Endodermal cell (in vitro differentiated cells): ENCODE measurements at regions not wholly inside any gene's neighbourhood (a gene's known extent, or its start where the extent isn't known, plus 50 kb on each side); places are given as distances from the start of the nearest gene placed in this dataset.

Experiments used
- DNase-seq: peaks from one replicate; pipeline ENCODE4 v3.0.0-alpha.2; 2017
- H3K27ac ChIP-seq: 2 replicates; pipeline ENCODE4 v1.5.1; 2013; ENCODE audit warnings: mild to moderate bottlenecking, low read depth, low read length, moderate library complexity
- H3K27me3 ChIP-seq: 2 replicates; pipeline ENCODE4 v1.6.1; 2013; ENCODE audit warnings: mild to moderate bottlenecking, low read length, moderate library complexity; ENCODE audit not compliant: insufficient read depth, control insufficient read depth, poor library complexity, severe bottlenecking
- H3K36me3 ChIP-seq: 2 replicates; pipeline ENCODE4 v1.7.0; 2013; ENCODE audit warnings: mild to moderate bottlenecking, low read length, moderate library complexity; ENCODE audit not compliant: control insufficient read depth, insufficient read depth
- H3K4me1 ChIP-seq: one replicate; pipeline ENCODE4 v1.7.0; 2013; ENCODE audit warnings: low read length; ENCODE audit not compliant: control insufficient read depth, insufficient read depth
- H3K4me3 ChIP-seq: 2 replicates; pipeline ENCODE4 v1.5.1; 2013; ENCODE audit warnings: mild to moderate bottlenecking, low read length, moderate library complexity
- H3K9ac ChIP-seq: 2 replicates; pipeline ENCODE4 v1.6.1; 2013; ENCODE audit warnings: mild to moderate bottlenecking, low read length, moderate library complexity; ENCODE audit not compliant: poor library complexity, severe bottlenecking; ENCODE audit errors: extremely low read depth
- H3K9me3 ChIP-seq: 2 replicates; pipeline ENCODE4 v1.6.1; 2013; ENCODE audit warnings: mild to moderate bottlenecking, low read length, moderate library complexity; ENCODE audit not compliant: control insufficient read depth
- H3K27ac Mint-ChIP-seq: 2 replicates; pipeline ENCODE4 v1.8.0; 2020; ENCODE audit warnings: mixed read lengths
- H3K27me3 Mint-ChIP-seq: 2 replicates; pipeline ENCODE4 v1.8.0; 2021; ENCODE audit warnings: mild to moderate bottlenecking, mixed read lengths; ENCODE audit not compliant: insufficient read depth
- H3K36me3 Mint-ChIP-seq: 2 replicates; pipeline ENCODE4 v1.8.0; 2020; ENCODE audit warnings: low read depth, mixed read lengths
- H3K4me1 Mint-ChIP-seq: 2 replicates; pipeline ENCODE4 v1.8.0; 2020; ENCODE audit warnings: mixed read lengths
- H3K4me3 Mint-ChIP-seq: 2 replicates; pipeline ENCODE4 v1.8.0; 2020; ENCODE audit warnings: mild to moderate bottlenecking, moderate library complexity, mixed read lengths
- H3K9me3 Mint-ChIP-seq: 2 replicates; pipeline ENCODE4 v1.8.0; 2020; ENCODE audit warnings: mild to moderate bottlenecking, mixed read lengths
- WGBS, 2 experiments: methylation state at CpG; one replicate each; pipeline versions ENCODE4 v1.1.5 to v1.1.7; 2013; ENCODE audit warnings: missing lambda C conversion rate in 2 of 2, mixed read lengths in 1 of 2; ENCODE audit not compliant: insufficient coverage in 1 of 2, insufficient read length in 1 of 2; 5-methylcytosine and 5-hydroxymethylcytosine counted together
- TF ChIP-seq, protein P1 (sequence below): fragments of 200-600 bp; sonication (generic); conservative IDR thresholded peaks from 2 replicates; pipeline ENCODE4 v1.5.0; 2021; ENCODE audit warnings: antibody characterized with exemption, mild to moderate bottlenecking

DNA sequence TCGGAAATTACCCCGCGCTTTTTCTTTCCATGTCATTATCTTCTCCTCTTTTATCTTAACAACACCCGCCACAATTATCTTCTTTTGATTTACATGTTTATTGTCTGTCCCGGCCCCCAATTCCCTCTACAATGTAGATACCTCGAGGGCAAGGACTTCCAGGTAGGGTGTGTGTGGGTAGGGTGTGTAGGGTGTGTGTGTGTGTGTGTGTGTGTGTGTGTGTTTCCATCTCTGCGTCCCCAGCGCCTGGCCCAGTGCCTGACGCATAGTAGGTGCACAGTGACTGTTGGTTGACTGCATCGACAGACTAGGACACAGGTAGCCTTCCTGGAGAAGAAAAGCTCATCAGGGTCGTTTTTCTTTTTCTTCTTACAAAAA lies 103.1 kb downstream of the UCHL1 start:
- no peaks in the 10 kb centered on the region for H3K36me3 ChIP-seq
- H3K27ac ChIP-seq: no peak overlapping the region

DNA sequence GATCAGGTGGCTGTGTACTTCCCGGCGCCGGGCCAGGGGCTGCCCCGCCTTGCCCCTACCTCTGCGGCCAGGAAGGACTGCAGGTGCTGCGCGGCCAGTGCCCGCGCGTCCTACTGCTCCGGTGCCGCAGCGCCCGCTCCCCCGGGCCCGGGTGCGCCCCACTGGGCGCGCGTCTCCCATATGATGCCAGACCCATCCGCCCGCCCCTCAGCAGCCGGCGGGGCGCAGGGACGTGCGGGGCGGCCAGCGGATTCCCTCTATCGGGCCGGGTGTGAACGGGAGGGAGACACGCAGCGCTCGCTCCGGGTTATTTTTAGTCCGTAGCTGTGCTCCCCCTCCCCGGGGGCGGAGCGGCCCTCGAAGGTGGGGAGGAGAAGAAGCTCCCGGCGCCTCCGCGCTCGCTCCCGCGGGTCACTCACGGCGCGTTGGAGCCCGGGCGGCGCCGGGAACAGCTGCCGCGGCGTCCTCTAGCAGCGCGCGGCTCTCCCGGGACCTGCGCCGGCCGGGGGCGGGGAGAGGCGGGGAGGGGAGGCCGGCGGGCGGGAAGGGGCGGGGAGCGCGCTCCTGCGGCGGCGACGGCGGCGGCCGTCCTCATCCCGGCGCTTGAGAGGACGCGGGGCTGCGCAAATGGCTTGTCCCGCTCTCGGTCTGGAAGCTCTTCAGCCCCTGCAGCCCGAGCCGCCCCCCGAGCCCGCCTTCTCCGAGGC lies 103.6 kb downstream of the UCHL1 start:
- H3K27me3 ChIP-seq: peaks cover 56% of the 10 kb centered on the region
- Mint-ChIP-seq H3K36me3 (no peaks in the 10 kb centered on the region), H3K4me1 (peaks cover 40% of the 10 kb centered on the region), H3K9me3 (no peaks in the 10 kb centered on the region), H3K4me3 (peak overlapping the region; percentile 56), H3K27ac (no peak overlapping the region), H3K27me3 (peaks cover 83% of the 10 kb centered on the region)
- H3K27ac ChIP-seq: no peak overlapping the region
- TF ChIP-seq, protein P1, sequence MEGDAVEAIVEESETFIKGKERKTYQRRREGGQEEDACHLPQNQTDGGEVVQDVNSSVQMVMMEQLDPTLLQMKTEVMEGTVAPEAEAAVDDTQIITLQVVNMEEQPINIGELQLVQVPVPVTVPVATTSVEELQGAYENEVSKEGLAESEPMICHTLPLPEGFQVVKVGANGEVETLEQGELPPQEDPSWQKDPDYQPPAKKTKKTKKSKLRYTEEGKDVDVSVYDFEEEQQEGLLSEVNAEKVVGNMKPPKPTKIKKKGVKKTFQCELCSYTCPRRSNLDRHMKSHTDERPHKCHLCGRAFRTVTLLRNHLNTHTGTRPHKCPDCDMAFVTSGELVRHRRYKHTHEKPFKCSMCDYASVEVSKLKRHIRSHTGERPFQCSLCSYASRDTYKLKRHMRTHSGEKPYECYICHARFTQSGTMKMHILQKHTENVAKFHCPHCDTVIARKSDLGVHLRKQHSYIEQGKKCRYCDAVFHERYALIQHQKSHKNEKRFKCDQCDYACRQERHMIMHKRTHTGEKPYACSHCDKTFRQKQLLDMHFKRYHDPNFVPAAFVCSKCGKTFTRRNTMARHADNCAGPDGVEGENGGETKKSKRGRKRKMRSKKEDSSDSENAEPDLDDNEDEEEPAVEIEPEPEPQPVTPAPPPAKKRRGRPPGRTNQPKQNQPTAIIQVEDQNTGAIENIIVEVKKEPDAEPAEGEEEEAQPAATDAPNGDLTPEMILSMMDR: no peak
- WGBS, 2 experiments: 0 to 1% methylated on average over 16 to 92 of the region's 92 CpGs
- peak overlapping the region; percentile 80 for H3K4me3 ChIP-seq
- H3K36me3 ChIP-seq: no peaks in the 10 kb centered on the region
- no peaks in the 10 kb centered on the region for H3K9me3 ChIP-seq
- DNase-seq: peak; percentile 84
- peaks cover 14% of the 10 kb centered on the region for H3K4me1 ChIP-seq
- H3K9ac ChIP-seq: peak overlapping the region; percentile 34

More for the DNA sequence above, 103.1 kb downstream of the UCHL1 start:
- Mint-ChIP-seq H3K36me3 (no peaks in the 10 kb centered on the region), H3K4me1 (peaks cover 40% of the 10 kb centered on the region), H3K9me3 (no peaks in the 10 kb centered on the region), H3K27me3 (peaks cover 81% of the 10 kb centered on the region), H3K27ac (no peak overlapping the region), H3K4me3 (peak overlapping the region; percentile 56)
- no peak for DNase-seq
- Histone ChIP-seq H3K9me3 (no peaks in the 10 kb centered on the region), H3K4me1 (peaks cover 14% of the 10 kb centered on the region), H3K4me3 (peak overlapping the region; percentile 80), H3K9ac (peak overlapping the region; percentile 34), H3K27me3 (peaks cover 51% of the 10 kb centered on the region)
- 9 to 17% methylated on average over 1 to 11 of the region's 11 CpGs for WGBS, 2 experiments
- TF ChIP-seq, protein P1: no peak

DNA sequence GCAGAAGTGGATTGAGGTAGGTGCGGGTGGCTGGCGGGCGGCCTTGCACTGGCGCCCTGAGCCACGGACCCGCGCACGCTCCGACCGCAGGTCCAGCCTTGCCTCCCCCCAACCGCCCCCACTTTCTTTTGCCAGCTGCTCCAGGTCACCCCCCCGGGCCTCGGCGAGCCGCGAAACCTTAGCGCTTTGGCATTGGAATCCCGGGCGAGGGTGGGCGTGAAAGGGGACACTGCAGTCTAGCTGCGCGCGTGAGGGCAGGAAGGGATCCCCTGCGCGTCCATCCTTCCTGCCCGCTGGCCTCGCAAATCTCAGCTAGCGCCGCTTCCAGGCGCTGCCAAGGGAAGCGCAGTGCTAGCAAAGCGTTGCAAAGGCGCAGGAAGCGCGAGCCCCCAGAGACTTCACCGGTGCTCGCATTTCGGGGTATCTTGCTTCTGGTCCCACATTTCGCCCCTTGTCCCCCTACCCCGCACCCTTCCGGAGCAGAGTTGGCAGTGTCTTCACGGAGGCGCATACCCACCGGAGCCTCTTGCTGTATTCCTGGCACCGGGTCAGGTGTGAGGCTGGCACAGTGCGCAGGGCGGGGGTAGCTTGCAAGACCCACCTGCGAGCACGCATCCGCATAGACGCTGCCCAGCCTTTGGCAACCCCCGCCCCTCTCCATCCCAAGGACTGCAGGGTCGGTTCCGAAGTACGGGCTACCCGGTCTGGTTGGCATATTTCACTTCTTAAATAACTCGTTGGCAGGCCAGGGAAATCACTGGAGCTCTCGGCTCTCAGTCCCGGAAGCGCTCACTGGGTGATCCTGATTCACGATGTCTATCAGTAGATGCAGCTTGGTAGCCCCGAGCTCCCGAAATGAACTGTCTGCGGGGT lies 104.4 kb downstream of the UCHL1 start:
- Histone ChIP-seq H3K27ac (no peak overlapping the region), H3K4me3 (peak overlapping the region; percentile 80), H3K9me3 (no peaks in the 10 kb centered on the region), H3K27me3 (peaks cover 58% of the 10 kb centered on the region), H3K9ac (no peak overlapping the region), H3K36me3 (no peaks in the 10 kb centered on the region), H3K4me1 (peaks cover 14% of the 10 kb centered on the region)
- Mint-ChIP-seq H3K27ac (no peak overlapping the region), H3K4me3 (peak overlapping the region; percentile 56), H3K36me3 (no peaks in the 10 kb centered on the region), H3K9me3 (no peaks in the 10 kb centered on the region), H3K4me1 (peaks cover 40% of the 10 kb centered on the region), H3K27me3 (peaks cover 88% of the 10 kb centered on the region)
- DNase-seq: peak; percentile 77
- WGBS, 2 experiments: 1 to 4% methylated on average over 23 to 64 of the region's 64 CpGs
- TF ChIP-seq, protein P1: no peak
